BLaER1 (cell line): ENCODE measurements at regions not wholly inside any gene's neighbourhood (a gene's known extent, or its start where the extent isn't known, plus 50 kb on each side); places are given as distances from the start of the nearest gene placed in this dataset.

Source experiments
- H3K27ac ChIP-seq: shearing (Covaris generic); formaldehyde crosslinking; 2 replicates; pipeline ENCODE4 v1.8.1; 2022
- H3K27me3 ChIP-seq: shearing (Covaris generic); formaldehyde crosslinking; 2 replicates; pipeline ENCODE4 v1.8.1; 2022
- H3K36me3 ChIP-seq: shearing (Covaris generic); formaldehyde crosslinking; 2 replicates; pipeline ENCODE4 v1.8.1; 2022
- H3K4me1 ChIP-seq: shearing (Covaris generic); formaldehyde crosslinking; 2 replicates; pipeline ENCODE4 v1.8.1; 2022
- H3K4me2 ChIP-seq: shearing (Covaris generic); formaldehyde crosslinking; 2 replicates; pipeline ENCODE4 v1.8.1; 2022
- H3K4me3 ChIP-seq: shearing (Covaris generic); formaldehyde crosslinking; 2 replicates; pipeline ENCODE4 v1.8.1; 2022
- H3K9ac ChIP-seq: shearing (Covaris generic); formaldehyde crosslinking; 2 replicates; pipeline ENCODE4 v1.8.1; 2022
- H3K9me3 ChIP-seq: shearing (Covaris generic); formaldehyde crosslinking; 2 replicates; pipeline ENCODE4 v1.8.1; 2022
- H4K20me1 ChIP-seq: shearing (Covaris generic); formaldehyde crosslinking; 2 replicates; pipeline ENCODE4 v1.8.1; 2022
- Cebpa-rat ChIP-seq: shearing (Covaris generic); IDR thresholded peaks from 2 replicates; pipeline ENCODE4 v1.8.1; 2022

DNA sequence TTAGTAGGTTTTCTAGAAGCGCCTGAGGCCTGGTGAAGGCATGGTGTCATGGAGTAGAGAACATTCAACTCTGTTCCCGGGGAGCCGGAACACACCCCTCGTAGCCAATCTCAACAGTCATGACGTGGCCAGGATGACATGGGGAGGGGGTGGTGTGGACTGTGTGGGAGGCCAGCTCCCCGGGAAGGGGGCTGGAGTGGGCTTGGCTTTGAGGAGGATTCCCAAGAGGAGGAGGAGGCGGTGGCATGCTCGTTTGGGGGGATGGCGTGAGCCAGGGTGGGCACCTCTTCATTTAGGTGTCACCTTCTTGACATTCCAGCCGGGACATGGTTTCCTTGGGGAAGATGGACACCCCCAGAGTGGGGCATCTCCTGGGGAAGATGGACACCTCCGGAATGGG is 257.5 kb downstream of the SEC14L1 start:
- Histone ChIP-seq H3K4me3 (no peak overlapping the region), H3K9ac (0 out of 2 replicates have a peak overlapping the region, but pooled peaks have one; percentile 60), H3K27ac (peak overlapping the region; percentile 82), H3K4me1 (peaks cover 98% of the 10 kb centered on the region), H3K36me3 (peaks cover 38% of the 10 kb centered on the region), H4K20me1 (peaks cover 26% of the 10 kb centered on the region), H3K9me3 (no peaks in the 10 kb centered on the region; the same call in 1 of the 2 replicates), H3K27me3 (no peaks in the 10 kb centered on the region), H3K4me2 (peak overlapping the region; percentile 95)
- TF ChIP-seq Cebpa-rat: no peak

DNA sequence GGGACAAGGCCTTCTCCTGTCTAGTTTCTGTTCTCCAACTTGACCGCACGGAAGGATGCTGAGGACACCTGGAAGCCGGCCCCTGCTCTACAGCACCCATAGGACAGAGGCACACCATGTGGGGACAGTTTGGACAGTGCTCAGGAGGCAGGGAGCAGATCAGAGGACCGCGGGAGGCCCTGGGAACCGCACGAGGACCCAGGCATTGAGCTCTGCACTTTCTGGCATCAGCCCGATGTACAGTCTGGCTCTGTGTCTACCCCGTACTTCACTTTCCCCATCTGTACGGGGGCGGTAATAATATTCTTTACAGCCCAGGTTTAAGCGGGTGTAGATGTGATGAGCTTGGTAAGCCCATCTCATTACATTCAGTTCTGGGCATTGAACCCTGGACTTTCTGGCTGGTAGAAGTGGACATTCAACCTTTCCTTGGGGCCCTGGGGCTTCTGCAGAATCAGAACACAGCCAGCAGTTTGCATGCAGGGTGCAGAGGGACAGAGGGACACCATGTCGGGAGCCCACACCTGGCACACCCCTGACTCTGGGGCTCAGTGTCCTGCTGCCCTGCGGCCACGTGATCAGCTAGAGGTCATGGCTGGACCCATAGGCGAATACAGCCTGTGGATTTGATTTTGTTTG is 258.7 kb downstream of the SEC14L1 start:
- Histone ChIP-seq H3K9ac (peak overlapping the region; percentile 60), H3K9me3 (no peaks in the 10 kb centered on the region; the same call in 1 of the 2 replicates), H3K27me3 (no peaks in the 10 kb centered on the region), H3K36me3 (peaks cover 38% of the 10 kb centered on the region), H3K4me1 (peaks cover 98% of the 10 kb centered on the region), H3K27ac (peak overlapping the region; percentile 82), H3K4me3 (peak overlapping the region; percentile 27), H3K4me2 (peak overlapping the region; percentile 95), H4K20me1 (peaks cover 26% of the 10 kb centered on the region)
- TF ChIP-seq Cebpa-rat: no peak

DNA sequence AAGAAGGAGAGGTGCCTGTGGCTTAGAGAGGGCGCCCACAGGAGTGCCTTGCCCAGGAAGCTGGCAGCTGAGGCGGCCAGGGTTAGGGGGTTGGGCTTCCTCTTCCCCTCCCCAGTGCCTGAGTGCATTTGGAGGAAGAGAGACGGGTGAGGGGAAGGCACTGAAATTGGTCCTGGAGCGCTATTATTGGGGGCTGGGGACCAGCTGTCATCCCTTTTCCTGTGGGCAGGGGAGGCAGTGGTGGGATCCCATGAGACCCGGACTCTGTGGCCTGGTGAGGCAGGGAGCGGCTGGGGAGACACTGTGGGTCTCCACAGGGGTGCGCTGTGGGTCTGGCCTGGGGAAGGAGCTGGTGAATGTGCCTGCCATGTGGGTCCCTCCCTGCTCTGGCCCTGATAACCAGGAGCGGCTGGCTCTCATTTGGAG is 259.7 kb downstream of the SEC14L1 start:
- Histone ChIP-seq H3K36me3 (peaks cover 38% of the 10 kb centered on the region), H4K20me1 (peaks cover 26% of the 10 kb centered on the region), H3K27ac (peak overlapping the region; percentile 96), H3K9me3 (no peaks in the 10 kb centered on the region; the same call in 1 of the 2 replicates), H3K4me2 (peak overlapping the region; percentile 95), H3K4me1 (peaks cover 96% of the 10 kb centered on the region), H3K27me3 (no peaks in the 10 kb centered on the region), H3K9ac (peak overlapping the region; percentile 84), H3K4me3 (peak overlapping the region; percentile 45)
- no peak for TF ChIP-seq Cebpa-rat

DNA sequence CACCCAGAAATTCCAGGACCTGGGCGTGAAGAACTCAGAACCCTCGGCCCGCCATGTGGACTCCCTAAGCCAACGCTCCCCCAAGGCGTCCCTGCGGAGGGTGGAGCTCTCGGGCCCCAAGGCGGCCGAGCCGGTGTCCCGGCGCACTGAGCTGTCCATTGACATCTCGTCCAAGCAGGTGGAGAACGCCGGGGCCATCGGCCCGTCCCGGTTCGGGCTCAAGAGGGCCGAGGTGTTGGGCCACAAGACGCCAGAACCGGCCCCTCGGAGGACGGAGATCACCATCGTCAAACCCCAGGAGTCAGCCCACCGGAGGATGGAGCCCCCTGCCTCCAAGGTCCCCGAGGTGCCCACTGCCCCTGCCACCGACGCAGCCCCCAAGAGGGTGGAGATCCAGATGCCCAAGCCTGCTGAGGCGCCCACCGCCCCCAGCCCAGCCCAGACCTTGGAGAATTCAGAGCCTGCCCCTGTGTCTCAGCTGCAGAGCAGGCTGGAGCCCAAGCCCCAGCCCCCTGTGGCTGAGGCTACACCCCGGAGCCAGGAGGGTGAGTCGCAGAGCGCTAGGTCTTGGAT is 261.5 kb downstream of the SEC14L1 start:
- Histone ChIP-seq H3K9me3 (no peaks in the 10 kb centered on the region; the same call in 1 of the 2 replicates), H3K27me3 (no peaks in the 10 kb centered on the region), H3K4me2 (peak overlapping the region; percentile 95), H3K27ac (peak overlapping the region; percentile 96), H3K36me3 (peaks cover 25% of the 10 kb centered on the region), H3K4me1 (peaks cover 96% of the 10 kb centered on the region), H3K4me3 (peak overlapping the region; percentile 67), H4K20me1 (peaks cover 10% of the 10 kb centered on the region; the same call in 1 of the 2 replicates), H3K9ac (peak overlapping the region; percentile 84)
- no peak for TF ChIP-seq Cebpa-rat

DNA sequence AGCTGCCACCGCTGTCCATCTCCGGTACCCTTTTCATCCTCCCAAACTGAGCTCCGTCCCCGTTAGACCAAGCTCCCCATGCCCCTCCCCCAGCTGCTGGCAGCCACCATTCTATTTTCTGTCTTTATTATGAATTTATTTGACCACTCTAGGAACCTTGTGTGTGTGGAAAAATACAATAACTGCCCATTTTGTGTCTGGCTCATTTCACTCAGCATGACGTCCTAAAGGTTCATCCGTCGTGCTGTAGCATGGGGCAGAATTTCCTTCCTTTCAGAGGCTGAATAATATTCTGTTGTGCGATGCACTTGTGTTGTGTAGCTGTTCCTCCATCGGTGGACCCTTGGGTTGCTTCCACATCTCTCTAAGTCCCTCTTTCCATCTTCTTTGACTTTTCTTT is 263.1 kb downstream of the SEC14L1 start:
- Histone ChIP-seq H3K27me3 (no peaks in the 10 kb centered on the region), H3K9me3 (no peaks in the 10 kb centered on the region), H3K36me3 (peaks cover 19% of the 10 kb centered on the region), H3K4me2 (peak overlapping the region; percentile 95), H3K4me1 (peaks cover 96% of the 10 kb centered on the region), H3K9ac (peak overlapping the region; percentile 84), H3K4me3 (peak overlapping the region; percentile 67), H4K20me1 (peaks cover 8% of the 10 kb centered on the region; the same call in 1 of the 2 replicates), H3K27ac (peak overlapping the region; percentile 96)
- TF ChIP-seq Cebpa-rat: no peak

DNA sequence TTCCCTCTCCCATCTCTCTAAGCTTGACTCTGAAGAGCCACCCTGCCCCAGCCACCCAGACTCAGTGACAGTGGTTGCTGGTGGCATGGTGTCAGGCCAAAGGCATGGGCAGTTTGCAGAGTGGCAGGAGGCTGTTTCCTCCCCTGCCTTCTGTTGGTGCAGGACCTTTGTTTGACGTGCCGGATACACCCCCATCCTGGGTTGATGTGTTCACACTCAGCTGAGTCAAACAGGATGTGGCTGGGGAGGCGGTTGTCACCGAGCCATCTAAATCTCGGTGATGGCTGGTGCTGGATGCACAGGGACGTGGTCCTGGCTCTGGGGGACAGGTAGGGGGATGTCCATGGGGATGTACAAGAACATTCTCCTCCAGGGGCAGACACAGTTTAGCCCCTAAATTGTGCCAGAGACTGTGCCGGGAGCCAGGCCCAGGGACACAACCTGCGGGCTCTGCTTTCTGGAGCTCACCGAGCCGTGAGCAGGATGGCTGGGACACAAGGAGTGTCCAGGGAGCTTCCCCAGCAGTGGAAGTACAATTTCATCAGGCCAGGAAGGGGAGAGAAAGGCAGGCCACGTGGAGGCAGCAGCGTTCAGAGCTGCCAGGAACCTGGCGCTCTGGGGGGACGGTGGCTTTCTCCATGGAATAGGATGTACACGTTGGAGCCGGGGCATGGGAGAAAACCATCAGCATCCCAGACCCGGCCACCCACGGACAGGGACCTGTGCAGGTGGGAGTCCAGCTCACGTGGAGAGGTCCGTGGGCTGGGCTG is 264.2 kb downstream of the SEC14L1 start:
- H3K27ac ChIP-seq: peak overlapping the region; percentile 96
- peaks cover 19% of the 10 kb centered on the region for H3K36me3 ChIP-seq
- no peaks in the 10 kb centered on the region for H4K20me1 ChIP-seq
- H3K27me3 ChIP-seq: no peaks in the 10 kb centered on the region
- H3K9me3 ChIP-seq: no peaks in the 10 kb centered on the region
- H3K4me3 ChIP-seq: peak overlapping the region; percentile 67
- H3K9ac ChIP-seq: peak overlapping the region; percentile 84
- peaks cover 96% of the 10 kb centered on the region for H3K4me1 ChIP-seq
- no peak for TF ChIP-seq Cebpa-rat
- H3K4me2 ChIP-seq: peak overlapping the region; percentile 95

DNA sequence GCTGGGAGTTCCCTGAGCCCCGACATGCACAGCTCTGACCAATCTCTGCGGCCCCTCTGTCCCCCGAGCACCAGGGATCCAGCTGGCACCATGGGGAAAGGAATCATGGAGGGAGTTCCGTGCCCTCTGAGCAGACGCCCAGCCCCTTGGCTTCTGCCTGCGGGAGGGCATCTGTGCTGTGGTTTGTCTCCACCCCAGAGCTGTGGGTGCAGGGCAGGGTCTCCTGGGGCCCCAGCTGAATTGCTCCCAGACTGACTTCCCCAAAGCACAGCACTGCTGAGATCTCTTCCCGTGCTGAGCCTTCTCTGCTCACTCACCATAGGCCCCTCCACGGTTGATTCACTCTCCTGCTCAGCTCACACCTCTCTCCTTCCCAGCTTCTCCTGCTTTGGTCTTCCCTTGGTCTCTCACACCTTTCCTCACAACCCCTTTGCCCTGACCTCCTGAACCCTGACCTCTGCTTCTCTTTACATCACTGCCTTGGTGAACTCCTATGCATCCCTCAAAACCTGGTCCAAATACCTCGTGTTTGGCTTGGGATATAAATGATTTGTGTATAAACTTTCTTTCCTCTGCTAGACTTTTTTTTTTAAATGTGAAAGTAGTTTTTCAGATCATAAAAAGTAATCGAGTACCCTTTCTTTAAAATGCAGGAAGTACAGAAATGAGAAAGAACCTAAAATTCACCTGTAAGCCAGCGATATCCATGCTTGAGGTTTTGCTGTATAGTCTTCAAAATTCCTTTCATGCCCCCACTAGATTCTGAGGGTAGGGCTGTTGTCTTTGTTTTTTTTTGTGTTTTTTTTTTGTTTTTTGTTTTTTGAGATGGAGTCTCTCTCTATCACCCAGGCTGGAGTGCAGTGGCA is 265.3 kb downstream of the SEC14L1 start:
- Histone ChIP-seq H3K9ac (peak overlapping the region; percentile 84), H3K4me3 (peak overlapping the region; percentile 67), H3K4me1 (peaks cover 98% of the 10 kb centered on the region), H4K20me1 (no peaks in the 10 kb centered on the region), H3K27ac (peak overlapping the region; percentile 96), H3K4me2 (peak overlapping the region; percentile 95), H3K27me3 (no peaks in the 10 kb centered on the region), H3K36me3 (peaks cover 19% of the 10 kb centered on the region), H3K9me3 (no peaks in the 10 kb centered on the region)
- no peak for TF ChIP-seq Cebpa-rat

DNA sequence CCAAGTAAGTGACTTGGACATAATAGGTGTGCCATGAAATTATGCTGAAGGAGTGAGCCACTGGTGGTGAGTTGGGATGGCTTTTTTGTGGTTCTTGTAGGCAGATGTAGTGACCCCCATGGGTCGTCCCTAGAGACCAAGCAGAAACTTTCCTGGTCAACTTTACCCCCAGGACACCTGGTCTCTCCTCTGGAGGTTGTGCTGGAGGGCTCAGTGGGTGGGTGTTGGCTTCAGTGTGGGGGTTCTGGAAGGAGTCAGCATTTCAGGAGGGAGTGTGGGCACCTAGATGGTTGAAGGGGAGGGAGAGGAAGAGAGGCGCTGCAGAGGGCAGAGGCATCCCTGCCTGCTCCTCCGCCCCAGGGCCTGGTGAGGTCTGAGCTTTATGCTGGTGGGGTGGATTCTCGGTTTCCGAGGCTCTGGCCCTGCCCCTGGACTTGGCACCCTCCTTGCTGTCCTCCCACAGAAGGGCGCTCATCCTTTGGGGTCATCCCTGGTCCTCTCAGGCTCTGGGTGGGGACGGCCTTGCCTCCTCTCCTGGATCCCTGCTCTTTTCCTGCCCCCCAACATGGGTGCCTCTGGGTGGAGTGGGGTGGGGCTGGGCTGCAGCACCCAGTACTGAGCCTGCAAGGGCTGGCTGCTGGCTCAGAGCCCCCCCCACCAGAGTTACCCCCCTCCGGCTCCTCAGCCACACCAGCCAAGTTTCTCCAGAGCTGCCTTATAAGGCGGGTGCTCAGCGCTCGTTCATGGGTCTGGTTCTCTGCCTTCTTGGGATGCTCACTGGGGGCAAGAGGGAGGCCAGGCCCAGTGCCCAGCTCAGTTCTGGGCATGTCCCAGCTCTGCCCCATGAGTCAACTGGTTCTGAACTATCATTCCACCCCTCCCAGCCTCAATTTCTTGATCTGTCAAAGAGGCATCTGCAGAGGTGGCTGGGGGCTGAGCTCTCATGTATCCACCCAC is 266.8 kb downstream of the SEC14L1 start:
- Histone ChIP-seq H3K27me3 (no peaks in the 10 kb centered on the region), H3K4me2 (peak overlapping the region; percentile 95), H3K4me1 (peaks cover 98% of the 10 kb centered on the region), H3K4me3 (peak overlapping the region; percentile 56), H3K36me3 (peaks cover 7% of the 10 kb centered on the region), H3K9me3 (no peaks in the 10 kb centered on the region), H3K9ac (peak overlapping the region; percentile 74), H4K20me1 (no peaks in the 10 kb centered on the region), H3K27ac (peak overlapping the region; percentile 96)
- no peak for TF ChIP-seq Cebpa-rat
